IMR-90 (cell line): ENCODE measurements at regions not wholly inside any gene's neighbourhood (a gene's known extent, or its start where the extent isn't known, plus 50 kb on each side); places are given as distances from the start of the nearest gene placed in this dataset.

Experiments used
- ATAC-seq: fragments of 200-7000 bp; cut with Tn5 transposase; 2 replicates; pipeline ENCODE4 v1.9.1; 2020; ENCODE audit warnings: low read depth, mild to moderate bottlenecking, moderate library complexity
- BruUV-seq: library from RNA; stranded (reverse); fragments of 400-500 nt; replicated peaks from 2 replicates; lab custom pipeline; 2021; lab: Mats Ljungman, UMichigan
- CTCF ChIA-PET: fragments of 300-600 bp; formaldehyde crosslinking; extraction: SDS; loops from one replicate; lab custom pipeline; 2021; ENCODE audit warnings: antibody characterized with exemption; lab: Yijun Ruan, JAX
- POLR2A ChIA-PET: fragments of 300-600 bp; sonication (Branson Sonifier 250); formaldehyde crosslinking; loops from one replicate; lab custom pipeline; 2022; ENCODE audit warnings: antibody characterized with exemption; ENCODE audit not compliant: unreplicated experiment; lab: Charles Lee
- DNase-seq: peaks from one replicate; pipeline ENCODE4 v3.0.0; 2013
- H2AFZ ChIP-seq: replicated peaks from 2 replicates; pipeline ENCODE3; 2013; ENCODE audit warnings: low read length, mild to moderate bottlenecking; ENCODE audit not compliant: poor library complexity
- H2AK5ac ChIP-seq: 2 replicates; pipeline ENCODE4 v1.6.1; 2013; ENCODE audit warnings: low read depth, low read length, inconsistent platforms
- H2AK9ac ChIP-seq: replicated peaks from 2 replicates; pipeline ENCODE3; 2013; ENCODE audit warnings: mild to moderate bottlenecking, low read depth, low read length, moderate library complexity; ENCODE audit not compliant: poor library complexity
- H2BK120ac ChIP-seq: 2 replicates; pipeline ENCODE4 v1.6.1; 2013; ENCODE audit warnings: low read depth, low read length, inconsistent platforms
- H2BK15ac ChIP-seq: 3 replicates; pipeline ENCODE4 v1.6.1; 2013; ENCODE audit warnings: low read depth, low read length, inconsistent platforms
- H2BK20ac ChIP-seq: 2 replicates; pipeline ENCODE4 v1.6.1; 2013; ENCODE audit warnings: low read depth, mild to moderate bottlenecking, inconsistent platforms, low read length, moderate library complexity
- H2BK5ac ChIP-seq: 2 replicates; pipeline ENCODE4 v1.6.1; 2013; ENCODE audit warnings: mild to moderate bottlenecking, low read depth, low read length, inconsistent platforms; ENCODE audit not compliant: poor library complexity, severe bottlenecking
- H3K14ac ChIP-seq: replicated peaks from 2 replicates; pipeline ENCODE4 v1.6.1; 2013; ENCODE audit warnings: low read depth, low read length, inconsistent platforms
- H3K18ac ChIP-seq: 2 replicates; pipeline ENCODE4 v1.6.1; 2013; ENCODE audit warnings: low read depth, low read length, control low read depth
- H3K23ac ChIP-seq: 2 replicates; pipeline ENCODE4 v1.6.1; 2013; ENCODE audit warnings: low read depth, low read length, inconsistent platforms
- H3K27ac ChIP-seq: 2 replicates; pipeline ENCODE4 v1.5.1; 2013; ENCODE audit warnings: mild to moderate bottlenecking, control low read depth, low read length; ENCODE audit not compliant: insufficient read depth
- H3K27me3 ChIP-seq: 2 replicates; pipeline ENCODE4 v1.6.1; 2013; ENCODE audit warnings: low read length; ENCODE audit not compliant: control insufficient read depth, insufficient read depth
- H3K36me3 ChIP-seq: 2 replicates; pipeline ENCODE4 v1.6.1; 2013; ENCODE audit warnings: low read length, mixed read lengths; ENCODE audit not compliant: control insufficient read depth, insufficient read depth
- H3K4ac ChIP-seq: 2 replicates; pipeline ENCODE4 v1.6.1; 2013; ENCODE audit warnings: low read depth, low read length, inconsistent platforms
- H3K4me1 ChIP-seq: 2 replicates; pipeline ENCODE4 v1.6.1; 2013; ENCODE audit warnings: low read length, mixed read lengths; ENCODE audit not compliant: control insufficient read depth, insufficient read depth
- H3K4me2 ChIP-seq: 2 replicates; pipeline ENCODE4 v1.6.1; 2013; ENCODE audit warnings: low read depth, mild to moderate bottlenecking, control low read depth, low read length, moderate library complexity
- H3K4me3 ChIP-seq: 2 replicates; pipeline ENCODE4 v1.5.1; 2013; ENCODE audit warnings: low read depth, mild to moderate bottlenecking, control low read depth, low read length, moderate library complexity; ENCODE audit not compliant: insufficient read depth
- H3K56ac ChIP-seq: 2 replicates; pipeline ENCODE4 v1.6.1; 2013; ENCODE audit warnings: low read length, inconsistent platforms; ENCODE audit not compliant: insufficient read depth; ENCODE audit errors: extremely low read depth
- H3K79me1 ChIP-seq, 2 experiments: 2 replicates each; pipeline ENCODE4 v1.6.1; 2013; ENCODE audit warnings: low read length in 2 of 2, inconsistent platforms in 1 of 2, low read depth in 1 of 2
- H3K9ac ChIP-seq: 2 replicates; pipeline ENCODE4 v1.6.1; 2013; ENCODE audit warnings: low read depth, low read length, control low read depth
- H3K9me1 ChIP-seq: 2 replicates; pipeline ENCODE4 v1.6.1; 2013; ENCODE audit warnings: low read length, inconsistent platforms; ENCODE audit not compliant: insufficient read depth
- H3K9me3 ChIP-seq: 2 replicates; pipeline ENCODE4 v1.6.1; 2013; ENCODE audit warnings: low read length; ENCODE audit not compliant: control insufficient read depth, insufficient read depth
- H4K20me1 ChIP-seq: 2 replicates; pipeline ENCODE4 v1.6.1; 2013; ENCODE audit warnings: low read length, inconsistent platforms; ENCODE audit not compliant: insufficient read depth
- H4K5ac ChIP-seq: 2 replicates; pipeline ENCODE4 v1.6.1; 2013; ENCODE audit warnings: mild to moderate bottlenecking, low read depth, low read length, control low read depth
- H4K8ac ChIP-seq, 2 experiments: 2 replicates each; pipeline ENCODE4 v1.6.1; 2013; ENCODE audit warnings: low read depth in 2 of 2, low read length in 2 of 2, control low read depth in 1 of 2, inconsistent platforms in 1 of 2
- H4K91ac ChIP-seq: 2 replicates; pipeline ENCODE4 v1.6.1; 2013; ENCODE audit warnings: low read depth, low read length, inconsistent platforms; ENCODE audit not compliant: insufficient read depth
- BHLHE40 ChIP-seq: fragments of 150-350 bp; IDR thresholded peaks from 2 replicates; pipeline ENCODE4 v1.6.1; 2016; ENCODE audit warnings: mild to moderate bottlenecking, low read depth, low read length
- CEBPB ChIP-seq: IDR thresholded peaks from 2 replicates; pipeline ENCODE4 v1.6.1; 2012; ENCODE audit warnings: low read depth, low read length, improper control_type of control experiment
- CHD1 ChIP-seq: IDR thresholded peaks from 2 replicates; pipeline ENCODE4 v1.6.1; 2012; ENCODE audit warnings: low read depth, low read length, improper control_type of control experiment
- MAFK ChIP-seq: IDR thresholded peaks from 2 replicates; pipeline ENCODE4 v1.6.1; 2012; ENCODE audit warnings: low read depth, low read length, improper control_type of control experiment
- MAZ ChIP-seq: IDR thresholded peaks from 2 replicates; pipeline ENCODE4 v1.6.1; 2012; ENCODE audit warnings: low read depth, mild to moderate bottlenecking, low read length, improper control_type of control experiment, moderate library complexity, borderline replicate concordance
- NFE2L2 ChIP-seq: fragments of 150-350 bp; IDR thresholded peaks from 2 replicates; pipeline ENCODE4 v1.6.1; 2016; ENCODE audit warnings: low read depth, mild to moderate bottlenecking, low read length
- POLR2A ChIP-seq: IDR thresholded peaks from 2 replicates; pipeline ENCODE4 v1.6.1; 2012; ENCODE audit warnings: mild to moderate bottlenecking, low read depth, low read length
- RAD21 ChIP-seq: IDR thresholded peaks from 2 replicates; pipeline ENCODE4 v1.6.1; 2012; ENCODE audit warnings: low read length, improper control_type of control experiment
- RCOR1 ChIP-seq: IDR thresholded peaks from 2 replicates; pipeline ENCODE4 v1.6.1; 2012; ENCODE audit warnings: mild to moderate bottlenecking, low read length, improper control_type of control experiment; ENCODE audit not compliant: insufficient replicate concordance
- RFX5 ChIP-seq: IDR thresholded peaks from 2 replicates; pipeline ENCODE4 v1.8.0; 2012; ENCODE audit warnings: low read depth, mild to moderate bottlenecking, low read length, moderate library complexity
- SMC3 ChIP-seq: fragments of 150-350 bp; IDR thresholded peaks from 2 replicates; pipeline ENCODE4 v1.6.1; 2016; ENCODE audit warnings: low read depth, mild to moderate bottlenecking, antibody characterized with exemption, low read length, moderate library complexity
- USF2 ChIP-seq: fragments of 150-350 bp; IDR thresholded peaks from 2 replicates; pipeline ENCODE4 v1.6.1; 2017; ENCODE audit warnings: mild to moderate bottlenecking, antibody characterized with exemption, low read length, low read depth
- WGBS, 2 experiments: methylation state at CpG; one replicate each; pipeline versions ENCODE4 v1.1.5 to v1.1.7; 2013; ENCODE audit warnings: missing lambda C conversion rate in 2 of 2; ENCODE audit not compliant: insufficient read length in 1 of 2; ENCODE audit errors: extremely low coverage in 2 of 2; 5-methylcytosine and 5-hydroxymethylcytosine counted together
- dilution Hi-C: fragments of 300-500 bp; cut with HindIII; formaldehyde crosslinking; loops from one replicate; pipeline ENCODE4 v1.14.3; 2018; ENCODE audit warnings: low sequenced_read_pairs; ENCODE audit not compliant: unreplicated experiment
- in situ Hi-C: fragments of 300-500 bp; cut with MboI; formaldehyde crosslinking; loops from 3 replicates; pipeline ENCODE4 v1.14.3; 2019; ENCODE audit warnings: low sequenced_read_pairs, inconsistent platforms, mixed read lengths
- intact Hi-C: fragments of 100-400 bp; cut with micrococcal nuclease; formaldehyde crosslinking; loops from 2 replicates; pipeline ENCODE4 v1.10.0; 2022
- TF ChIP-seq, protein P1 (sequence below): fragments of 150-350 bp; IDR thresholded peaks from 2 replicates; pipeline ENCODE4 v1.6.1; 2016; ENCODE audit warnings: low read depth, mild to moderate bottlenecking, low read length, moderate library complexity, borderline replicate concordance
- TF ChIP-seq, protein P2 (sequence below): conservative IDR thresholded peaks from 2 replicates; pipeline ENCODE4 v1.5.1; 2012; ENCODE audit warnings: mild to moderate bottlenecking, low read depth, low read length, improper control_type of control experiment

DNA sequence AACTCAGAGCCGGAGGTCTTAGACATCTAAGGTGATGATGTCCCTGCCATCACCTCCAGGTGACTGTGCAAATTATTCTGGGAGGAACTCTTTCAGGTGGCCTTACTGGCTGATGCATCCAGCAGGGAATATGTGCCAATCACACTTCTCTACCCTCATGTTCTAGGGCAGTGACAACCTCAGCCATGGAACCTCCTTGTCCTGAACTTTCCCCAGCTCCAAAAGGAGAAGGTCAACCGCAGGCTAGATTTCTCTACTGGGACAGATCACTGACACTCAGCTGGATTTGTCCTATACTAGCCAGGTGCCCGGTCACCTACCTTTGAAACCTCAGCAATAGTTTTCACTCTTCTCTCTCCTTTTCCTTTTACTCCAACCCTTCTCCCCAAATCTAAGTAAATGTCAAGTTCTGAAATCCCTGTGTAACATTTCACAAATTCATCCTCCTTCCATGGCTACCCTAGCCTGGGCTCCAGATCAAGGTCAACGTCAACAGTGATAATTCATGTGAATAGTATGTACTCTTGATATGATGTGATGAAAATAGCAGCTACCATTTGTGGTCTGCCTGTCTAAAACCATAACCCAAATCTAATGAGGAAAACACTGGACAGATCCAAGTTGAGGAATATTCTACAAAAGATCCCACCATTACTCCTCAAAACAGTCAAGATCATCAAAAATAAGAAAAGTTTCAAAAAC, 115.0 kb upstream of the EGLN3 start:
- ChIA-PET CTCF (interaction anchor here (0.6 kb wide), 1 partner anchor 1443 kb away, joined by 8 read pairs; no protein-coding TSS in a partner anchor), POLR2A (no interaction called here)
- TF ChIP-seq CEBPB (no peak), RCOR1 (no peak), CHD1 (no peak), USF2 (no peak), RFX5 (no peak), NFE2L2 (no peak), MAFK (no peak), SMC3 (no peak), RAD21 (no peak), BHLHE40 (no peak), MAZ (no peak), POLR2A (no peak)
- TF ChIP-seq, protein P1, sequence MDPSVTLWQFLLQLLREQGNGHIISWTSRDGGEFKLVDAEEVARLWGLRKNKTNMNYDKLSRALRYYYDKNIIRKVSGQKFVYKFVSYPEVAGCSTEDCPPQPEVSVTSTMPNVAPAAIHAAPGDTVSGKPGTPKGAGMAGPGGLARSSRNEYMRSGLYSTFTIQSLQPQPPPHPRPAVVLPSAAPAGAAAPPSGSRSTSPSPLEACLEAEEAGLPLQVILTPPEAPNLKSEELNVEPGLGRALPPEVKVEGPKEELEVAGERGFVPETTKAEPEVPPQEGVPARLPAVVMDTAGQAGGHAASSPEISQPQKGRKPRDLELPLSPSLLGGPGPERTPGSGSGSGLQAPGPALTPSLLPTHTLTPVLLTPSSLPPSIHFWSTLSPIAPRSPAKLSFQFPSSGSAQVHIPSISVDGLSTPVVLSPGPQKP, result no peak
- TF ChIP-seq, protein P2, sequence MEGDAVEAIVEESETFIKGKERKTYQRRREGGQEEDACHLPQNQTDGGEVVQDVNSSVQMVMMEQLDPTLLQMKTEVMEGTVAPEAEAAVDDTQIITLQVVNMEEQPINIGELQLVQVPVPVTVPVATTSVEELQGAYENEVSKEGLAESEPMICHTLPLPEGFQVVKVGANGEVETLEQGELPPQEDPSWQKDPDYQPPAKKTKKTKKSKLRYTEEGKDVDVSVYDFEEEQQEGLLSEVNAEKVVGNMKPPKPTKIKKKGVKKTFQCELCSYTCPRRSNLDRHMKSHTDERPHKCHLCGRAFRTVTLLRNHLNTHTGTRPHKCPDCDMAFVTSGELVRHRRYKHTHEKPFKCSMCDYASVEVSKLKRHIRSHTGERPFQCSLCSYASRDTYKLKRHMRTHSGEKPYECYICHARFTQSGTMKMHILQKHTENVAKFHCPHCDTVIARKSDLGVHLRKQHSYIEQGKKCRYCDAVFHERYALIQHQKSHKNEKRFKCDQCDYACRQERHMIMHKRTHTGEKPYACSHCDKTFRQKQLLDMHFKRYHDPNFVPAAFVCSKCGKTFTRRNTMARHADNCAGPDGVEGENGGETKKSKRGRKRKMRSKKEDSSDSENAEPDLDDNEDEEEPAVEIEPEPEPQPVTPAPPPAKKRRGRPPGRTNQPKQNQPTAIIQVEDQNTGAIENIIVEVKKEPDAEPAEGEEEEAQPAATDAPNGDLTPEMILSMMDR, result no peak
- dilution Hi-C loops (no loop called here), intact Hi-C loops (no loop called here), in situ Hi-C loops (no loop called here)
- H3K79me1 ChIP-seq, result no peaks in the 10 kb centered on the region
- H4K20me1 ChIP-seq, result no peaks in the 10 kb centered on the region
- H2BK120ac ChIP-seq, result no peak overlapping the region
- ATAC-seq (no peak), DNase-seq (no peak)
- H3K36me3 ChIP-seq, result no peaks in the 10 kb centered on the region
- no CpG with 5 or more reads among the region's 4 CpGs for WGBS, 2 experiments
- no peak overlapping the region for H3K9ac ChIP-seq
- H2BK20ac ChIP-seq, result no peak overlapping the region
- H2AK9ac ChIP-seq, result no peak overlapping the region
- no peak overlapping the region for H3K4me2 ChIP-seq
- H3K27ac ChIP-seq, result no peak overlapping the region
- no peak overlapping the region for H4K5ac ChIP-seq
- no peak overlapping the region for H3K18ac ChIP-seq
- no peak overlapping the region for H3K56ac ChIP-seq
- no peaks in the 10 kb centered on the region for H3K4me1 ChIP-seq
- no TSS peak for BruUV-seq
- H4K91ac ChIP-seq, result no peak overlapping the region
- H3K14ac ChIP-seq, result no peak overlapping the region
- no peak overlapping the region for H2BK5ac ChIP-seq
- H3K9me1 ChIP-seq, result no peaks in the 10 kb centered on the region
- no peak overlapping the region for H4K8ac ChIP-seq
- peaks cover 7% of the 10 kb centered on the region for H3K27me3 ChIP-seq
- no peak overlapping the region for H2AK5ac ChIP-seq
- no peak overlapping the region for H2BK15ac ChIP-seq
- no peak overlapping the region for H3K4me3 ChIP-seq
- H3K9me3 ChIP-seq, result no peaks in the 10 kb centered on the region
- H3K4ac ChIP-seq, result no peak overlapping the region
- no peak overlapping the region for H2AFZ ChIP-seq
- no peak overlapping the region for H3K23ac ChIP-seq
